GM19240 (cell line): ENCODE measurements at regions not wholly inside any gene's neighbourhood (a gene's known extent, or its start where the extent isn't known, plus 50 kb on each side); places are given as distances from the start of the nearest gene placed in this dataset.
"Not testable (repeated sequence)": the region's sequence is repeated elsewhere in the genome, so short reads cannot be mapped to it uniquely, and the experiment has no call there.

Experiments
- DNase-seq: peaks from one replicate; pipeline ENCODE4 v3.0.0; 2011; ENCODE audit warnings: low spot score; ENCODE audit not compliant: insufficient read length

- DNase-seq = no peak
Observed at GRCh38 chr20:24833592-24833991, 115.5 kb upstream of the CST7 start.

- no peak for DNase-seq
Observed at GRCh38 chr20:24834310-24834709, 114.8 kb upstream of the CST7 start.

- DNase-seq = no peak
Observed at GRCh38 chr20:24835195-24835594, 113.9 kb upstream of the CST7 start.

GRCh38 chr20:24836041-24836533 is 113.0 kb upstream of the CST7 start:
- DNase-seq = no peak

GRCh38 chr20:24836661-24837299 is 112.3 kb upstream of the CST7 start:
- no peak for DNase-seq

GRCh38 chr20:24837781-24838450 is 111.2 kb upstream of the CST7 start:
- no peak for DNase-seq

- DNase-seq = no peak
Observed at GRCh38 chr20:24838546-24839535, 110.2 kb upstream of the CST7 start.

GRCh38 chr20:24840121-24840713 is 108.9 kb upstream of the CST7 start:
- DNase-seq = no peak

GRCh38 chr20:24842274-24842917 is 106.7 kb upstream of the CST7 start:
- no peak for DNase-seq

GRCh38 chr20:24842918-24843715 is 106.0 kb upstream of the CST7 start:
- DNase-seq = peak; percentile 29

- no peak for DNase-seq
Observed at GRCh38 chr20:24850176-24850575, 98.9 kb upstream of the CST7 start.

GRCh38 chr20:24851346-24852019 is 97.6 kb upstream of the CST7 start:
- no peak for DNase-seq

GRCh38 chr20:24853916-24854315 is 95.2 kb upstream of the CST7 start:
- no peak for DNase-seq

- no peak for DNase-seq
Observed at GRCh38 chr20:24855848-24856247, 93.2 kb upstream of the CST7 start.

GRCh38 chr20:24858500-24858899 is 90.6 kb upstream of the CST7 start:
- not testable (repeated sequence) for DNase-seq

- no peak for DNase-seq
Observed at GRCh38 chr20:24859539-24859938, 89.5 kb upstream of the CST7 start.

GRCh38 chr20:24862186-24862585 is 86.9 kb upstream of the CST7 start:
- no peak for DNase-seq

- DNase-seq = no peak
Observed at GRCh38 chr20:24862606-24863005, 86.5 kb upstream of the CST7 start.

- DNase-seq = no peak
Observed at GRCh38 chr20:24863356-24863755, 85.7 kb upstream of the CST7 start.

GRCh38 chr20:24866008-24866407 is 83.1 kb upstream of the CST7 start:
- DNase-seq = no peak
